TTC549 (cell line): ENCODE measurements at regions not wholly inside any gene's neighbourhood (a gene's known extent, or its start where the extent isn't known, plus 50 kb on each side); places are given as distances from the start of the nearest gene placed in this dataset.

Experiments
- FAIRE-seq: peaks from 2 replicates; lab custom pipeline; 2012; peaks lifted over from hg19 to GRCh38; lab: Jason Lieb, UNC

DNA sequence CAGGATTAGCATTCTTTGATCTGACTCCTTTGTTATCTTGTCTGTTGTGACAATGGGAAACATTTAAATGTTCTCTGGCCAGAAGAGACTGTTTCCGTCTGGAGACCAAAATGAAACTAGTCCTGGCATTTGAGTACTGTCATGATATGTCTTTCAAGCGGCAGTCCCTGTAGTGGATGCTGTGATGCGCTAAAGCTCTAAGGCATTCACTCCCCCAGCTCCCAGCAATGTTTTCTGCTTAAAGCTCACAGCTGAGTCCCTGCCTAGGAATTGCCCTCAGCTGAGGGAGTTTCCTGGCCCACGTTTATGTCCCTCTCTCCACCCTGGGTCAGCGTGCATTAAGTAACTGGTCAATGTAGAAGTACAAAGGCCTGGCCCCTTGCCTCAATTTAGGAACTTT, 109.4 kb downstream of the UCHL5 start:
- no peak for FAIRE-seq

DNA sequence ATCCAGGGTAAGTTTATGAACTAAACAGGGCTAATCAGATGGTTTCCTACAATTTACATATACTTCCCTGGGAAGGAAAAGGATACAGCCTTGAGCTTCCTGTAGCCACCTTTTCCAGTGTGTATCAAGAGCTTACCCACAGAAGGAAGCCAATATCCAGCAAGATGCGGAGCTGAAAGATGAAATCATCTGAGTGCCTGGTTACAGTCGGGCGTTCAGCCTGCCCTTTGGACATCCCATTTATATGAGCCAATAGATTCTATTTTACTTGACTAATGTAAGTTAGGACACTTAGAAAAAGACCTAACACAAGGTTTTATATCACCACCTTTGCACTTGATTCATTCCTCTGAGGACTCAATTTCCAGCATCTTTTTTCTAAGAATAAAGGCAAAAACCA, 108.2 kb downstream of the UCHL5 start:
- no peak for FAIRE-seq

DNA sequence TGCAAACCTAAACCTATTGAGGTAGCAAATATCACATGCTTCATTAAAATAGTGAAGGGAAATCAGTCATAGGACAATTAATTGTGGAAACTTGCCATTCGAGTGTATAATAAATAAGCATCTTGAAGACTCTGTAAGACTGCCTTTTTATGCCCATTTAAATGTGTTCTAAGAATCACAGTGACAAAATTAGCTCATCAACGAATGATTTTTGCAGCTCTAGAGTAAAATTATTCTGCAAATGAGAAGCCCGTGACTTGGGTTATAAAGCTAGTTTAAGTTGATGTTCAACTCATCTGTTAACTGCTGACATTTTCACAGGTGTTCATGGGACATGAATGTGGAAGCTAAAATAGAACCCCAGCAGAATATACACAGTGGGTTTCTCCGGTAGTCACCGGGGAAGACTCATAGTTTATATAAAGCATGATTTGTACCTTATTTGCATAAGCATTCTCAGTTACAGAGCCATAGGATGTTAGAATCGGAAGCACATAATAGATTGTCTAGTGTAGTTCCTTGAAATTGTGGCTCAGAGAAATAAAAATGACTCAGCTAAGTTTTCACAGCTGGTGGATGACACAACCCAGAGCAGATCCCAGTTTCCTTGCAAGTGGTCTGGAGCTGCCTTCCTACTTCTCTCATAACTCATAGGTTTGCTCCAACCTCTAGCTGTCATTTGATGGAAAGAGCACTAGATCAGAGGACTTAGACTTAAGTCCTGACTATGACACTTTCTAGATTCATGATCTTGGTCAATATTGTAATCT, 107.3 kb downstream of the UCHL5 start:
- FAIRE-seq: no peak

DNA sequence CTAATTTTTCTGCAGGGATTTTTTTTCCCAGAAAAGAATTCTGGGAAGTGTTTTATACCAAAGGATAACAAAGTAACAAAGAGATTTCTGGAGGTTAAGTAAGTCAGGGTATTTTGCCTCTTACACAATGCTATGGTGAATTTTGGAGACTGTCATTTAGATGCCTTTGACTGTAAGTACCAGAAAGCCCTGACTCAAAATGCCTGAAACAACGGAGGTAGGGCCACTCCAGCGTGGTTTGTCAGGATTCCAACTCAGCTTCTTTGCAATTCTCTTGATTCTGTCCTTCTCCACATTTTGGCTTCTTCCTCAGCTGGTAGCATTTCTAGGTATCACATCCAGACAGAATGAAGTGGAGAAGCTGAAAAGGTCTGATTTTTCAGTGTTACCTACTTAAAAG, 106.5 kb downstream of the UCHL5 start:
- no peak for FAIRE-seq

DNA sequence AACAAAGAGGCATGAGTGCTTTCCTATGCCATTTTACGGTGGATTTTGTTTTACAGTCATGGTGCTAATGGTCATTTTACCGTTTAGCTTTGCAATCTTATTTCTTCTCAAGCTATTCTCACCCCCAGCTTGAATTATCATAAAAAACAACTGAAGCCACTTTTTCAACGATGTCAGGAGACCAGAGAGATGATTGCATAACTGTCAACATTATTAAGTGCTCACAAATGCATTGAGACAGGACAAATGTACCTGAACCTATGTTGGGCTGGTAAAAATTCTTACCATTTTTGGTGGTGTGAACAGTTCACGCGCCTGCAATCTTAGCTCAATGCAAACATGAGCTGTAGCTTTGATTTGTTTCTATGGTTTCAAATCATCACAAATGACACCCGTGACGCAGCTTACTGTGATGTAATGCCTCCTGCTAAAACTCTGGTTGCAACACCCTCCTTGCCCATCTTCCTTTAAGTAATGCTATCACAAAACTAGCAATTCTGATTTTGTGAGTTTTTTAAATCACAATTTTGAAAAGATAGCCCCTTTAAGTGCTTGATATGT, 104.4 kb downstream of the UCHL5 start:
- no peak for FAIRE-seq

DNA sequence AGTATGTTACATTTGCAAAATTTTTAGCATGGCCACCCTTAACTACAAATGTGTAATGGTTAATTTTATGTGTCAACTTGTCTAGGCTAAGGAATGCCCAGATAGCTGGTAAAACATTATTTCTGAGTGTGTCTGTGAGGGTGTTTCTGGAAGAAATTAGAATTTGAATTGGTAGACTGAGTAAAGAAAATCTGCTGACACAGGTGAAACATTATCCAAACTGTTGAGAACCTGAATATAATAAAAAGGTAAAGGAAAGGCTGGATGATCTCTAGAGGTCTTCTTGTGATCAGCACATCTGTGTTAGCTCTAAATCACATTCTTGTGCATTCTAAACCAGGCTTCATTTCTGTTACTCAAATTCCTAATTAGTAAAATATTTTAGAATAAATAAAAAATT, 100.8 kb downstream of the UCHL5 start:
- peak; percentile 81 for FAIRE-seq

DNA sequence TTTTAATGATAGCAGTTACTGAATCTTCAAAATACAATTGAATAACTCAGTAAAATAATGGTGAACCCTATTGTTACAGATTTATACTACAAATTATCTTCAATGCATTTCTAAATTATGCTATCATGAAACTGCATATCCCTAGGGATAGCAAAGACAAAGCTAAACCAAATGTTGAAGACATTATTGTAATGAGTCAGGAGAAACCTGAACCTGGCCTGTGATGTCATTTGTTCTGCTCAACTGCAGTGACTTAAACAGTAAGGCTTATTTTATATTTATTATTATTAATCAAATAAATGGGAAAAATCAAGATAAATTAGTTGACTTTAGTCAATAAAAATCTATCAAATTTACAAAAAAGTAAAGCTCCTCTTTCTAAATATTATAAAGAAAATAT, 100.3 kb downstream of the UCHL5 start:
- FAIRE-seq: no peak

DNA sequence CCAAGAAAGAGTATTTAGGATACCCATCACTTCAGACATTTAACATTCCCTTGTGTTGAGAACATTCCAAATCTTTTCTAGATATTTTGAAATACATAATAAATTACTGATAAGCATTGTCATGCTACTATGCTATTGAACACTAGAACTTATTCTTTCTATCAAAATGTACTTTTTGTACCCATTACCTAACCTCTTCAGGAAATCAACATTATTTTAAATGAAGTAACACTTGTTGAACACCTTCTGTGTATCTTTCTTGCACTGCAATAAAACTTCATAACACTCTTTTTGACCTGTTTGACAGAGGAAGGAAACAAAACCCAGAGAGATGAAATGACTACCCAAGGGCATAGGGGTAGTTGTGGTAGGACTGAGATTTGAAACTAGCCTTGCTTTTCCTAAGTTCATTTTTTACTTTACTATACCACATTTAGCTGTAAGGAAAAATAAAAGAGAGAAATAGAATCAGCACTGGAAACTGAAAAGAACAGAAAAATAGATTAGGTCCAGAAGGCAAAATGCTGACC, 99.4 kb downstream of the UCHL5 start:
- FAIRE-seq: peak; percentile 86
